Neural cell (in vitro differentiated cells): ENCODE measurements at regions not wholly inside any gene's neighbourhood (a gene's known extent, or its start where the extent isn't known, plus 50 kb on each side); places are given as distances from the start of the nearest gene placed in this dataset.

Source experiments
- H2AFZ ChIP-seq: fragments of 200-600, 300-800 bp; sonication (generic), shearing (Covaris generic); 2 replicates; pipeline ENCODE4 v1.6.0; 2014; ENCODE audit warnings: low read depth, mild to moderate bottlenecking, antibody characterized with exemption, low read length, moderate library complexity
- H3F3A ChIP-seq: fragments of 200-600 bp; shearing (Covaris generic); 2 replicates; pipeline ENCODE4 v1.6.1; 2016; ENCODE audit warnings: mild to moderate bottlenecking, moderate library complexity, mixed read lengths, antibody characterized with exemption, low read length; ENCODE audit not compliant: insufficient read depth, poor library complexity, severe bottlenecking
- H3K27ac ChIP-seq: fragments of 200-600, 300-800 bp; sonication (generic), shearing (Covaris generic); 2 replicates; pipeline ENCODE4 v1.5.1; 2014; ENCODE audit warnings: mild to moderate bottlenecking, low read length, moderate library complexity
- H3K27me3 ChIP-seq: fragments of 300-800, 200-600 bp; sonication (generic), shearing (Covaris generic); 2 replicates; pipeline ENCODE4 v1.6.0; 2014; ENCODE audit warnings: mild to moderate bottlenecking, low read depth, low read length, moderate library complexity; ENCODE audit not compliant: insufficient read depth
- H3K36me3 ChIP-seq: fragments of 300-800, 200-600 bp; sonication (generic), shearing (Covaris generic); 2 replicates; pipeline ENCODE4 v1.5.1; 2014; ENCODE audit warnings: mild to moderate bottlenecking, antibody characterized with exemption, low read length, moderate library complexity; ENCODE audit not compliant: insufficient read depth
- H3K4me2 ChIP-seq: fragments of 300-800, 200-600 bp; sonication (generic), shearing (Covaris generic); 2 replicates; pipeline ENCODE4 v1.6.0; 2014; ENCODE audit warnings: mild to moderate bottlenecking, low read length
- H3K4me3 ChIP-seq: fragments of 300-800, 200-600 bp; sonication (generic), shearing (Covaris generic); 2 replicates; pipeline ENCODE4 v1.5.1; 2014; ENCODE audit warnings: mild to moderate bottlenecking, low read length, moderate library complexity
- H3K79me2 ChIP-seq: fragments of 200-600 bp; shearing (Covaris generic); replicated peaks from 2 replicates; pipeline ENCODE4 v1.6.0; 2014; ENCODE audit warnings: mild to moderate bottlenecking, low read length, moderate library complexity; ENCODE audit not compliant: insufficient read depth
- H3K9ac ChIP-seq: fragments of 300-800, 200-600 bp; sonication (generic), shearing (Covaris generic); 2 replicates; pipeline ENCODE4 v1.6.1; 2016; ENCODE audit warnings: mild to moderate bottlenecking, low read length, mixed read lengths
- H3K9me2 ChIP-seq: fragments of 200-600 bp; shearing (Covaris generic); 2 replicates; pipeline ENCODE4 v1.6.1; 2016; ENCODE audit warnings: mild to moderate bottlenecking, low read length, mixed read lengths; ENCODE audit not compliant: insufficient read depth
- H3K9me3 ChIP-seq: fragments of 200-600, 300-800 bp; sonication (generic), shearing (Covaris generic); 2 replicates; pipeline ENCODE4 v1.6.1; 2016; ENCODE audit warnings: mild to moderate bottlenecking, mixed run types, low read length, moderate library complexity, mixed read lengths
- H4K20me1 ChIP-seq: fragments of 200-600 bp; shearing (Covaris generic); 2 replicates; pipeline ENCODE4 v1.6.1; 2016; ENCODE audit warnings: mild to moderate bottlenecking, mixed run types; ENCODE audit not compliant: insufficient read depth
- EP300 ChIP-seq: fragments of 450-650 bp; conservative IDR thresholded peaks from 2 replicates; pipeline ENCODE4 v1.6.1; 2014; ENCODE audit warnings: antibody characterized with exemption, mild to moderate bottlenecking, moderate library complexity; ENCODE audit not compliant: poor library complexity, severe bottlenecking
- EZH2 ChIP-seq: fragments of 200-600, 300-800 bp; shearing (Covaris generic), sonication (generic); IDR thresholded peaks from 2 replicates; pipeline ENCODE4 v1.6.1; 2014; ENCODE audit warnings: antibody characterized with exemption, low read length, borderline replicate concordance, mild to moderate bottlenecking; ENCODE audit not compliant: insufficient read depth, poor library complexity, severe bottlenecking
- MXI1 ChIP-seq: fragments of 450-650 bp; conservative IDR thresholded peaks from 2 replicates; pipeline ENCODE4 v1.6.1; 2014; ENCODE audit warnings: antibody characterized with exemption, mild to moderate bottlenecking; ENCODE audit not compliant: poor library complexity, severe bottlenecking
- POLR2AphosphoS5 ChIP-seq: IDR thresholded peaks from 2 replicates; pipeline ENCODE4 v1.6.1; 2012
- RAD21 ChIP-seq: fragments of 450-650 bp; conservative IDR thresholded peaks from 2 replicates; pipeline ENCODE4 v1.6.1; 2014; ENCODE audit warnings: antibody characterized with exemption, mild to moderate bottlenecking, moderate library complexity
- SMC3 ChIP-seq: fragments of 450-650 bp; conservative IDR thresholded peaks from 2 replicates; pipeline ENCODE4 v1.6.1; 2014; ENCODE audit warnings: antibody characterized with exemption, mild to moderate bottlenecking, moderate library complexity; ENCODE audit not compliant: poor library complexity
- TAF1 ChIP-seq: IDR thresholded peaks from 2 replicates; pipeline ENCODE4 v1.6.1; 2012; ENCODE audit warnings: low read depth
- TF ChIP-seq, protein P1 (sequence below): fragments of 450-650 bp; IDR thresholded peaks from 2 replicates; pipeline ENCODE4 v1.5.1; 2014; ENCODE audit warnings: antibody characterized with exemption, mild to moderate bottlenecking, moderate library complexity; ENCODE audit not compliant: poor library complexity, severe bottlenecking
- TF ChIP-seq, protein P2 (sequence below): IDR thresholded peaks from 2 replicates; pipeline ENCODE4 v1.6.1; 2012; ENCODE audit warnings: borderline replicate concordance

DNA sequence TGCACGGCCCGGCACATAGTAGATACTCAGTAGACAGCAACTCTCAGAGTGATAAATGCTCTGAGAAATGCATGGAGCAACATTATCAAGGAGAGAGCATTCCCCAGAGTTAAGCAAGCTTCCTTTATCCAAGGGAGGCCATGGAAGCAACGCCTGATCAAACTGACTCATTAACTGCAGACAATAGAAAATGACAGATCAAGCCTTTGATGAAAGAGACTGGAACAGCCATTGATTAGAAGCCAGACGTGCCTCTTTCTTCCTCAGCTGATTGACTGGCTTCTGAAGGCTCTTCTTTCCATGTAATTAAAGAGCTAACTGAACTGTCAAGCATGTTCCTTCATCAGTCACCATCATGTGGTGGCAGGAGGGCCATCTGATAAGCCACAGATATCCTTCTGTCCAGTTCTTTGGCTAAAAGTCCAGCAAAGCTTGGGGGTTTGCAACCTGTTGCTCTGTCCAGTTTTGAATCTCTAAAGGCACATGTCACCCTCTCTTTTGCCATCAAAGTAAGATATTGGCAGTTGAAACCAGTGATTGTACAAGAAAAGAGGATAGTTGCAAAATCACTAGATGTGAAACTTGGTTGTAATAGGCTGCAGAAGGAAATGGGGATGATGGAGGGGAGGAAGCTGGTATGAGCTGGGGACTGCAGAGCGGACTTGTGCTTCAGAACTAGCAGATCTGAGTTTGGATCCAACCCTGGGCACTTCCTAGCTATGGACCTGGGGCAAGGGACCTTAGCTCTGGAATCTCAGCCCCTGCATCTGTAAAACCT is 188.0 kb downstream of the HAPSTR1 start:
- H4K20me1 ChIP-seq, result no peaks in the 10 kb centered on the region
- no peaks in the 10 kb centered on the region for H3K27me3 ChIP-seq
- no peaks in the 10 kb centered on the region for H3K79me2 ChIP-seq
- no peaks in the 10 kb centered on the region for H3K9me2 ChIP-seq
- H3K9me3 ChIP-seq, result no peaks in the 10 kb centered on the region
- TF ChIP-seq SMC3 (no peak), MXI1 (no peak), EZH2 (no peak), RAD21 (no peak), POLR2AphosphoS5 (no peak), EP300 (no peak), TAF1 (no peak)
- TF ChIP-seq, protein P1, sequence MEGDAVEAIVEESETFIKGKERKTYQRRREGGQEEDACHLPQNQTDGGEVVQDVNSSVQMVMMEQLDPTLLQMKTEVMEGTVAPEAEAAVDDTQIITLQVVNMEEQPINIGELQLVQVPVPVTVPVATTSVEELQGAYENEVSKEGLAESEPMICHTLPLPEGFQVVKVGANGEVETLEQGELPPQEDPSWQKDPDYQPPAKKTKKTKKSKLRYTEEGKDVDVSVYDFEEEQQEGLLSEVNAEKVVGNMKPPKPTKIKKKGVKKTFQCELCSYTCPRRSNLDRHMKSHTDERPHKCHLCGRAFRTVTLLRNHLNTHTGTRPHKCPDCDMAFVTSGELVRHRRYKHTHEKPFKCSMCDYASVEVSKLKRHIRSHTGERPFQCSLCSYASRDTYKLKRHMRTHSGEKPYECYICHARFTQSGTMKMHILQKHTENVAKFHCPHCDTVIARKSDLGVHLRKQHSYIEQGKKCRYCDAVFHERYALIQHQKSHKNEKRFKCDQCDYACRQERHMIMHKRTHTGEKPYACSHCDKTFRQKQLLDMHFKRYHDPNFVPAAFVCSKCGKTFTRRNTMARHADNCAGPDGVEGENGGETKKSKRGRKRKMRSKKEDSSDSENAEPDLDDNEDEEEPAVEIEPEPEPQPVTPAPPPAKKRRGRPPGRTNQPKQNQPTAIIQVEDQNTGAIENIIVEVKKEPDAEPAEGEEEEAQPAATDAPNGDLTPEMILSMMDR, result no peak
- TF ChIP-seq, protein P2, sequence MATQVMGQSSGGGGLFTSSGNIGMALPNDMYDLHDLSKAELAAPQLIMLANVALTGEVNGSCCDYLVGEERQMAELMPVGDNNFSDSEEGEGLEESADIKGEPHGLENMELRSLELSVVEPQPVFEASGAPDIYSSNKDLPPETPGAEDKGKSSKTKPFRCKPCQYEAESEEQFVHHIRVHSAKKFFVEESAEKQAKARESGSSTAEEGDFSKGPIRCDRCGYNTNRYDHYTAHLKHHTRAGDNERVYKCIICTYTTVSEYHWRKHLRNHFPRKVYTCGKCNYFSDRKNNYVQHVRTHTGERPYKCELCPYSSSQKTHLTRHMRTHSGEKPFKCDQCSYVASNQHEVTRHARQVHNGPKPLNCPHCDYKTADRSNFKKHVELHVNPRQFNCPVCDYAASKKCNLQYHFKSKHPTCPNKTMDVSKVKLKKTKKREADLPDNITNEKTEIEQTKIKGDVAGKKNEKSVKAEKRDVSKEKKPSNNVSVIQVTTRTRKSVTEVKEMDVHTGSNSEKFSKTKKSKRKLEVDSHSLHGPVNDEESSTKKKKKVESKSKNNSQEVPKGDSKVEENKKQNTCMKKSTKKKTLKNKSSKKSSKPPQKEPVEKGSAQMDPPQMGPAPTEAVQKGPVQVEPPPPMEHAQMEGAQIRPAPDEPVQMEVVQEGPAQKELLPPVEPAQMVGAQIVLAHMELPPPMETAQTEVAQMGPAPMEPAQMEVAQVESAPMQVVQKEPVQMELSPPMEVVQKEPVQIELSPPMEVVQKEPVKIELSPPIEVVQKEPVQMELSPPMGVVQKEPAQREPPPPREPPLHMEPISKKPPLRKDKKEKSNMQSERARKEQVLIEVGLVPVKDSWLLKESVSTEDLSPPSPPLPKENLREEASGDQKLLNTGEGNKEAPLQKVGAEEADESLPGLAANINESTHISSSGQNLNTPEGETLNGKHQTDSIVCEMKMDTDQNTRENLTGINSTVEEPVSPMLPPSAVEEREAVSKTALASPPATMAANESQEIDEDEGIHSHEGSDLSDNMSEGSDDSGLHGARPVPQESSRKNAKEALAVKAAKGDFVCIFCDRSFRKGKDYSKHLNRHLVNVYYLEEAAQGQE, result no peak
- no peaks in the 10 kb centered on the region for H3F3A ChIP-seq
- no peak overlapping the region for H3K4me2 ChIP-seq
- no peaks in the 10 kb centered on the region for H3K36me3 ChIP-seq
- H3K9ac ChIP-seq, result no peak overlapping the region
- no peak overlapping the region for H2AFZ ChIP-seq
- no peak overlapping the region for H3K27ac ChIP-seq
- no peak overlapping the region for H3K4me3 ChIP-seq

DNA sequence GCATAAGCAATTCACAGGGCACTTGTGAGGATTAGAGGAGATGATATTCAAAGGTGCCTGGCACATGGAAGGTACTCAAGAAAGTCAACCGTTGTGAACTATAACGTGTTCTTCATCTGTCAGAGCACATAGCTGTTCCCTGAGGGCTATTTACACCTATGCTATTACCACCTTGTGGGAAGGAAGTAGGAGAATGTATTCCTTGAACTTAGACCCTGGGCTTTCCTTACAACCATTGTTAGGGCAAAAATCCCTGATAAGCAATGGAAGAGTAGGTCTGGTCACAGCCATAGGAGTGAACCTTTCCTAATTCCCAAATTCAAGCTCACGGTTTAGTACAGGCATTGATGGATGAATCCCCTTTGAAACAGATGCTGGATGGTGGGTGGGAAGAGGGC is 188.6 kb downstream of the HAPSTR1 start:
- Histone ChIP-seq H3K9me3 (no peaks in the 10 kb centered on the region), H4K20me1 (no peaks in the 10 kb centered on the region), H3F3A (no peaks in the 10 kb centered on the region), H3K4me2 (no peak overlapping the region), H3K27me3 (no peaks in the 10 kb centered on the region), H2AFZ (no peak overlapping the region), H3K9ac (no peak overlapping the region), H3K4me3 (no peak overlapping the region), H3K27ac (no peak overlapping the region), H3K79me2 (no peaks in the 10 kb centered on the region), H3K36me3 (no peaks in the 10 kb centered on the region), H3K9me2 (no peaks in the 10 kb centered on the region)
- TF ChIP-seq SMC3 (no peak), RAD21 (no peak)
- TF ChIP-seq, protein P1, result no peak
